ENCODE measurements at regions not wholly inside any gene's neighbourhood (a gene's known extent, or its start where the extent isn't known, plus 50 kb on each side); places are given as distances from the start of the nearest gene placed in this dataset.
"Not testable (repeated sequence)": the region's sequence is repeated elsewhere in the genome, so short reads cannot be mapped to it uniquely, and the experiment has no call there.

- no peak for DNase-seq
These were observed 134.4 kb upstream of the TMEM170B start for GRCh38 chr6:11403035-11403601.

DNA sequence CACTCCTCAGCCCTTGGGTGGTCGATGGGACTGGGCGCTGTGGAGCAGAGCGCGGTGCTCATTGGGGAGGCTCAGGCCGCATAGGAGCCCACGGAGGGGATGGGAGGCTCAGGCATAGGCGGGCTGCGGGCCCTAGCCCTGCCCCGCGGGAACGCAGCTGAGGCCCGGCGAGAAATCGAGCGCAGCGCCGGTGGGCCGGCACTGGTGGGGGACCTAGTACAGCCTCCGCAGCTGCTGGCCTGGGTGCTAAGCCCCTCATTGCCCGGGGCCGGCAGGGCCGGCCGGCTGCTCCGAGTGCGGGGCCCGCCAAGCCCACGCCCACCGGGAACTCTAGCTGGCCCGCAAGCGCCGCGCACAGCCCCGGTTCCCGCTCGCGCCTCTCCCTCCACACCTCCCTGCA lies 135.0 kb upstream of the TMEM170B start:
- DNase-seq = not testable (repeated sequence)

DNA sequence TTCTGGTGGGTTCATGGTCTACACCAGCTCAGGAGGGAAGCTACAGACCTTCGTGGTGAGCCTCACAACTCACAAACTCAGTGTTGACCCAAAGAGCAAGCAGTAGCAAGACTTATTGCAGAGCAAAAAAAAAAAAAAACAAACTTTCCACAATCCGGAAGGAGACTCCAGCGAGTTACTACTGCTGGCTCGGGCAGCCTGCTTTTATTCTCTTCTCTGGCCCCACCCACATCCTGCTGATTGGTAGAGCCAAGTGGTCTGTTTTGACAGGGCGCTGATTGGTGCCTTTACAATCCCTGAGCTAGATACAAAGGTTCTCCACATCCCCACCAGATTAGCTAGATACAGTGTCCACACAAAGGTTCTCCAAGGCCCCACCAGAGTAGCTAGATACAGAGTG lies 135.6 kb upstream of the TMEM170B start:
- DNase-seq = not testable (repeated sequence)

DNA sequence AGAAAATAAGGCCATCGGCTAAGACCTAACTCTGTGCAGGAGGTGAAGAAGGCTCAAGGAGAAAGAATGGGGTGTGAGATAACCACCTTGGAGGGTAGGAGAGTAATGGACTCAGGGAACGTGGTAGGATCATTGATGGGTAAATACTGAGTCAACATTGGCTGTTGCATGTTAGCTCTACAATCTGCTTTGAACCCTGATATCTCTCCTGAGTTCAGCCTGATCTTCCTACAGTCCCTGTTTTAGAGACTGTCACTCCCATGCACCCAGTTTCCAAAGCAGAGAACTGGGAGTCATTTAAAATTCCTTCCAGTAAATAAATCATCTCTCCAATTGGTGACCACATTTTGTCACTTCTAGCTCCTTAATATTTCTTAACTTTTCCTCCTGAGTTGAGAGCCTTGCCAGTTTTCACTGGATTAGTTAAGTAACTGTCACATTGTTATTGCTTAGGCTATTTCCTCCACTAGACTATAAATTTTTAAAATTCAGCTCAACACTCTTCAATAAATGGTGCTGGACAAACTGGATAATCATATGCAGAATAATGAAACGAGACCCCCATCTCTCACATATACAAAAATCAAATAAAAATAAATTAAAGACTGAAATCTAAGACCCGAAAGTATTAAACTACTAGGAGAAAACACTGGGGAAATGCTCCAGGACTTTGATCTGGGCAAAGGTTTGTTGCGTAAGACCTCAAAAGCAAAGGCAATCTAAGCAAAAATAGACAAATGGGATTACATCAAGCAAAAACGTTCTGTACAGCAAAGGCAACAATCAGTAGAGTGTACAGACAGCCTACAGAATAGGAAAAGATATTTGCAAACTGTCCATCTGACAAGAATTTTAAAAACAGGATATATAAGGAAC lies 138.9 kb upstream of the TMEM170B start:
- DNase-seq = no peak

DNA sequence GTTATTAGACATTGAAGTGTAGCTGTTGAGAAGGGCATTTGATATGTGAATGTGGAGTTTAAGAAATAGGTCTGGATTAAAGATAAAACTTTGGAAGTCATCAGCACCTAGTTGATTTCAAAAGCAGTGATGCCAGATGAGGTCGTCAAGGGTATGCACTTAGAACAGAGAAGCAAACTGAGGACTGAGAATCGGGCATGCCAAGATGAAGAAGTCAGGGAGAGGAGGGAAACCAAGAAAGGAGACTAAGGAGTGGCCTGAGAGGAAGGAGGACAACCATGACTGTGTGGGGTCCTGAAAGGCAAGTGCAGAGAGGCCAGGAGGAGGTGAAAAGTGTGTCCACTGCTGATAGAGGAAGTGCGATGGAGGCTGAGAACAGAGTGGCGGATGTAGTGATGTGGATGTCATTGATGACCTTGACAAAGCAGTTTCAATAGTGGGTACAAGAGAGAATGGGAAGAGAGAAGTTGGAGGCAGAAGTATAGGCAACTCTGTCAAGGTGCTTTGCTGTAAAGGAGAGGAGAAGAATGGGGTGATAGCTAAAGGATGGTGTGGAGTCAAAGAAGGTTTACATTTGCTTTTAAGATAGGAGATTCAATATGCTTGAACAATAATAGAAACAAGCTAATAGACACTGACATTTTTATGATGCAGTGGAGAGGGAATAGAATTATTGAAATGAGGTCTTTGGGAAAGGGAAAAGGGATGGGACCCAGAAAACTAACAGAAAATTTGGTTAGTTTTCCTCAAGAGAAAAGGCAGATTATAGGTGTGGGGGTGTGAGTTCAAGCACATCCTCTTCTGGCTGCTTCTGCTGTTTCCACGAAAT lies 139.7 kb upstream of the TMEM170B start:
- DNase-seq = no peak

GRCh38 chr6:11396860-11397259 lies 140.7 kb upstream of the TMEM170B start:
- no peak for DNase-seq

GRCh38 chr6:11393713-11394627 lies 143.6 kb upstream of the TMEM170B start:
- peak; percentile 40 for DNase-seq

GRCh38 chr6:11392778-11393507 lies 144.6 kb upstream of the TMEM170B start:
- no peak for DNase-seq

GRCh38 chr6:11391934-11392777 lies 145.4 kb upstream of the TMEM170B start:
- no peak for DNase-seq

- no peak for DNase-seq
These were observed 147.6 kb upstream of the TMEM170B start for GRCh38 chr6:11389977-11390376.

GRCh38 chr6:11388983-11389944 lies 148.3 kb upstream of the TMEM170B start:
- DNase-seq = no peak

DNA sequence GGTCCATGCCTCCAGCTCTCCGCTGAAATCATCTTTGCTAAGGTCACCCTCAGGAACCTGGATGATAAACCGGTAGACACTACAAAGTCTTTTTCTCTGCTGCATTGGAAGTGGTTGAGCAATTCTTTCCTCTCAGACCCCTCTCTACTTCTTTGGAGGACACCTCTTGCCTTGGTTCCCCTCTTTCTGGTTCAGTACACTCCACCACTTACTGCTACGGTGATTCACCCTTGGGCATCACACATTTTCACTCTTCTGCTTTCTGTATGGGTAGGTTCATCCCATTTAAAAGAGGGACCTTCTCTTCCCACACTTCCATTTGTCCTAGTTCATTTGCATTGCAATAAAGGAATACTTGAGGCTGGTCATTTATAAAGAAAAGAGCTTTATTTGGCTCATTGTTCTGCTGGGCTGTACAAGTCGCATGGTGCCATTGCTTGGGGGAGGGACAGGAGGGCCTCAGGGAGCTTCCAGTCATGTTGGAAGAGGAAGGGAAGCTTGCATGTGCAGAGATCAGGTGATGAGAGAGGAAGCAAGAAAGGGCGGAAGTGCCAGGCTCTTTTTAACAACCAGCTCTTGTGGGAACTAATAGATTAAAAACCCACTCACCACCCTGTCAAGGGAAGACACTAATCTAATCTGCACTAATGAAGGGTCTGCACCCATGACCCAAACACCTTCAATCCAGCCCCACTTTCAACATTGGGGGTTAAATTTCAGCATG lies 149.7 kb upstream of the TMEM170B start:
- DNase-seq = no peak

- no peak for DNase-seq
These were observed 150.8 kb upstream of the TMEM170B start for GRCh38 chr6:11386726-11387125.

DNA sequence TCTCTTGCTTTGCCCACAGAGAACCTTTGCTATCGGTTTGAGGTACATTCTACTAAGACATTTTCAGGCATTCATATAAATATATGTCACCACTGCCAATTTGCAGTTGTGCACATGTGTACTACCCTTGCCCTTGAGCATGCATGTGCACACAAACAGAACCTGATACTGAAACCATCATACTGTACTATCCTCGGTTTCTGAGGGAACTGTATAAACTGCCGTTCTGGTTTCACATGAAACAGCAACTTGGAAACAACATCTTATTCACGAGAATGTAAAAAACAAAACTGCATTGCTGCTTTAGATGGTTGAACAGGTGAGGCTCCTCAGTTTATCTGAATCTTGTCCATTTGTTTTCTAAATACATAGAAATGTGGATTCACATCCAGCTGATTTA lies 151.2 kb upstream of the TMEM170B start:
- DNase-seq = no peak

- DNase-seq = no peak
These were observed 152.3 kb upstream of the NEDD9 start for GRCh38 chr6:11384531-11385309.

DNA sequence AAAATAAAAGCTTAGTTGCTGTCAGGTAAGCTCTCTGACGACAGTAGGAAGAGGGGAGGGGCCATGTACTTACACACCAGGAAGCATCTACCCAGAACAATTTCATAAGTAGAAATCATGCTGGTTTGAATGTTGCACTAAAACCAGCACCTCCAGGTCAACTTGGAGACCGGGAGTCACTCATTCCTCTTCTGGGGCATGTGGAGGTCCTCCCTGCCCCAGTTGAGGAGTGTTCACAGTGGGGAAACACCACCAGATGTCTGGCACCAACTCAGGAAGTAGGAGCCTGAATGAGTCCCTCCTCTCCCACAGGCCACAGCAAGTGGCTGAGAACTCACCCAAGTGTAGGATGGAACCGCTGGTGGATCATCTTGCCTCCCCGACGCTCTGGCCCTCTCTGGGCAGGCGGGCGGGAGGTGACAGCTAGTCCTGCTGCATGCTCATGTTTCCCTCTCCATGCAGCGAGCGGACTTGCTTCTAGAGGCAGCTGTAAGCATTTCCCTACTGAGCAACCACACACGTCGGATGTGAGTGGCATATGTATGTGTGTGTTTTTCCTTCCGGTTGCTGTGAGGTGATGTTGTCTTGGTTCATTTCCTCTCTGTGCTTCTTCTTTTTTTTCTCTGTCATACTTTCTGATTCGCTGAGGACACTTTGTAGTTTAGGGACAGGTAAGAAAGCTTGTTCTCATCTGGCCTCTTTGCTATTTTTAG lies 149.5 kb upstream of the NEDD9 start:
- peak; percentile 60 for DNase-seq

Data from femur (tissue), 1 donor.